PC-3 (cell line): ENCODE measurements at regions not wholly inside any gene's neighbourhood (a gene's known extent, or its start where the extent isn't known, plus 50 kb on each side); places are given as distances from the start of the nearest gene placed in this dataset.

Source experiments
- ATAC-seq: fragments of 200-7000 bp; cut with Tn5 transposase; 2 replicates; pipeline ENCODE4 v1.9.1; 2020; ENCODE audit warnings: mild to moderate bottlenecking, moderate library complexity
- BruUV-seq: library from RNA; stranded (reverse); fragments of 400-500 nt; replicated peaks from 2 replicates; lab custom pipeline; 2021; lab: Mats Ljungman, UMichigan
- CTCF ChIA-PET: fragments of 300-600 bp; sonication (Branson Sonifier 250); formaldehyde crosslinking; loops from one replicate; lab custom pipeline; 2022; ENCODE audit warnings: antibody characterized with exemption; lab: Charles Lee
- POLR2A ChIA-PET: fragments of 300-600 bp; sonication (Branson Sonifier 250); formaldehyde crosslinking; loops from one replicate; lab custom pipeline; 2022; ENCODE audit warnings: antibody characterized with exemption; ENCODE audit not compliant: unreplicated experiment; lab: Charles Lee
- DNase-seq: peaks from one replicate; pipeline ENCODE4 v3.0.0-alpha.2; 2015
- H2AFZ ChIP-seq: fragments of 300-600 bp; sonication (generic); 2 replicates; pipeline ENCODE4 v1.6.0; 2016; ENCODE audit warnings: antibody characterized with exemption, low read length
- H3F3A ChIP-seq: fragments of 300-600 bp; sonication (generic); one replicate; pipeline ENCODE4 v1.6.0; 2017; ENCODE audit warnings: antibody characterized with exemption, low read length, control low read depth, mild to moderate bottlenecking; ENCODE audit not compliant: unreplicated experiment
- H3K27ac ChIP-seq: fragments of 300-600 bp; sonication (generic); 2 replicates; pipeline ENCODE4 v1.5.1; 2016; ENCODE audit warnings: mild to moderate bottlenecking, low read length
- H3K27me3 ChIP-seq: fragments of 300-600 bp; sonication (generic); 2 replicates; pipeline ENCODE4 v1.6.1; 2016; ENCODE audit warnings: low read length, mixed read lengths
- H3K36me3 ChIP-seq: fragments of 300-600 bp; sonication (generic); 2 replicates; pipeline ENCODE4 v1.6.1; 2016; ENCODE audit warnings: low read depth, mixed run types, low read length, mixed read lengths
- H3K4me1 ChIP-seq: fragments of 300-600 bp; sonication (generic); 2 replicates; pipeline ENCODE4 v1.5.1; 2016; ENCODE audit warnings: low read length; ENCODE audit not compliant: insufficient read depth
- H3K4me2 ChIP-seq: fragments of 300-600 bp; sonication (generic); 2 replicates; pipeline ENCODE4 v1.6.0; 2016; ENCODE audit warnings: low read length
- H3K4me3 ChIP-seq: fragments of 300-600 bp; sonication (generic); 2 replicates; pipeline ENCODE4 v1.5.1; 2016; ENCODE audit warnings: mild to moderate bottlenecking, low read length, mixed read lengths
- H3K79me2 ChIP-seq: fragments of 300-600 bp; sonication (generic); 2 replicates; pipeline ENCODE4 v1.6.1; 2017; ENCODE audit warnings: low read length, mixed read lengths
- H3K9ac ChIP-seq: fragments of 300-600 bp; sonication (generic); 2 replicates; pipeline ENCODE4 v1.6.0; 2016; ENCODE audit warnings: mild to moderate bottlenecking, low read length
- H3K9me2 ChIP-seq: fragments of 300-600 bp; sonication (generic); replicated peaks from 2 replicates; pipeline ENCODE4 v1.6.1; 2016; ENCODE audit warnings: mixed run types, low read length, mixed read lengths
- H3K9me3 ChIP-seq: fragments of 300-600 bp; sonication (generic); 2 replicates; pipeline ENCODE4 v1.6.1; 2016; ENCODE audit warnings: low read length, mixed read lengths
- H4K20me1 ChIP-seq: fragments of 300-600 bp; sonication (generic); 2 replicates; pipeline ENCODE4 v1.6.1; 2016; ENCODE audit warnings: low read length, mixed read lengths
- CTCF ChIP-seq: fragments of 300-600 bp; sonication (generic); conservative IDR thresholded peaks from 2 replicates; pipeline ENCODE4 v1.5.1; 2017; ENCODE audit warnings: antibody characterized with exemption, low read depth, mild to moderate bottlenecking, low read length
- EZH2 ChIP-seq: fragments of 300-600 bp; sonication (generic); IDR thresholded peaks from one replicate; pipeline ENCODE4 v1.6.1; 2017; ENCODE audit warnings: antibody characterized with exemption, mild to moderate bottlenecking, low read length; ENCODE audit not compliant: unreplicated experiment
- EZH2phosphoT487 ChIP-seq: fragments of 300-600 bp; sonication (generic); IDR thresholded peaks from 2 replicates; pipeline ENCODE4 v1.6.1; 2018; ENCODE audit warnings: mild to moderate bottlenecking, antibody characterized with exemption, low read length, borderline replicate concordance
- intact Hi-C: fragments of 100-400 bp; cut with micrococcal nuclease; formaldehyde crosslinking; loops from 2 replicates; pipeline ENCODE4 v1.9.0; 2023

- ChIA-PET CTCF (interaction anchor here (0.6 kb wide), 1 partner anchor 610 kb away, joined by 3 read pairs; no protein-coding TSS in a partner anchor), POLR2A (no interaction called here)
- H3K9me3 ChIP-seq: no peaks in the 10 kb centered on the region
- H3K4me1 ChIP-seq: no peaks in the 10 kb centered on the region
- no peak overlapping the region for H3K27ac ChIP-seq
- H3K4me2 ChIP-seq: no peak overlapping the region
- H4K20me1 ChIP-seq: no peaks in the 10 kb centered on the region
- no peaks in the 10 kb centered on the region for H3K9me2 ChIP-seq
- H3K27me3 ChIP-seq: no peaks in the 10 kb centered on the region
- H3K36me3 ChIP-seq: no peaks in the 10 kb centered on the region
- no peaks in the 10 kb centered on the region for H3F3A ChIP-seq
- TF ChIP-seq CTCF (no peak), EZH2phosphoT487 (no peak)
- no peaks in the 10 kb centered on the region for H3K79me2 ChIP-seq
- H2AFZ ChIP-seq: no peak overlapping the region
- intact Hi-C loops: no loop called here
- ATAC-seq (no peak), DNase-seq (no peak)
- H3K4me3 ChIP-seq: no peak overlapping the region
- BruUV-seq: no TSS peak
- H3K9ac ChIP-seq: no peak overlapping the region
Observed at GRCh38 chr9:79046401-79046800, 525.4 kb upstream of the TLE4 start.

- Histone ChIP-seq H3K4me3 (no peak overlapping the region), H4K20me1 (no peaks in the 10 kb centered on the region), H3K27me3 (no peaks in the 10 kb centered on the region), H3K36me3 (no peaks in the 10 kb centered on the region), H2AFZ (no peak overlapping the region), H3K9me2 (no peaks in the 10 kb centered on the region), H3F3A (no peaks in the 10 kb centered on the region), H3K9me3 (no peaks in the 10 kb centered on the region), H3K4me1 (no peaks in the 10 kb centered on the region), H3K4me2 (no peak overlapping the region), H3K9ac (no peak overlapping the region), H3K79me2 (no peaks in the 10 kb centered on the region), H3K27ac (no peak overlapping the region)
- DNase-seq (no peak), ATAC-seq (no peak)
- CTCF ChIA-PET: no interaction called here
- intact Hi-C loops: no loop called here
- POLR2A ChIA-PET: no interaction called here
- no TSS peak for BruUV-seq
- TF ChIP-seq EZH2phosphoT487: no peak
- no peak for TF ChIP-seq CTCF
- TF ChIP-seq EZH2: no peak
Observed at GRCh38 chr9:79049371-79049770, 522.4 kb upstream of the TLE4 start.

DNA sequence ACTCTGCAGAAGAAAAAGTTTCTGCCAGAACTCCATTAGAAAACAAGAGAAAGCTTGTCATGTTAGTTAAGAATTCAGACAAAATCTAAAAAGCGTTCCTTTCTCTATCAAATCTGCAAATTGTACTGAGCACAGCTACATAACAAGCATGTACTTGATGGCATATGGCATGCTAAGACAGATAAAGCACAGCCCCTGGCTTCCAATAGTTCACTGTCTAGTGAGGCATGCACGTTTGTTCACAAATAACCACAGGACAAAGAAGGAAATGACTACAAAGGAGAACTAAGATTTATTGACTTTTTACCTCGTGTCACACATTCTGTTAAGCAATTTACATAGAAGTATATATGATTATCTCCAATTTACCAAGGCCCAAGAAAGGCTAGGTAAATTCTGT is 518.2 kb upstream of the TLE4 start:
- ATAC-seq (no peak; the same call in 1 of the 2 replicates), DNase-seq (peak; percentile 13)
- TF ChIP-seq EZH2: no peak
- Histone ChIP-seq H3K36me3 (no peaks in the 10 kb centered on the region), H3K9ac (no peak overlapping the region), H4K20me1 (no peaks in the 10 kb centered on the region), H3K27me3 (no peaks in the 10 kb centered on the region), H3K27ac (no peak overlapping the region), H2AFZ (no peak overlapping the region), H3K79me2 (no peaks in the 10 kb centered on the region), H3F3A (no peaks in the 10 kb centered on the region), H3K4me2 (no peak overlapping the region), H3K4me3 (no peak overlapping the region), H3K9me2 (no peaks in the 10 kb centered on the region), H3K4me1 (no peaks in the 10 kb centered on the region), H3K9me3 (no peaks in the 10 kb centered on the region)
- no TSS peak for BruUV-seq
- POLR2A ChIA-PET: no interaction called here
- intact Hi-C loops: no loop called here
- CTCF ChIA-PET: no interaction called here
